ENCODE measurements at regions not wholly inside any gene's neighbourhood (a gene's known extent, or its start where the extent isn't known, plus 50 kb on each side); places are given as distances from the start of the nearest gene placed in this dataset.
"Not testable (repeated sequence)": the region's sequence is repeated elsewhere in the genome, so short reads cannot be mapped to it uniquely, and the experiment has no call there.

GRCh38 chr5:56759521-56760216, 55.7 kb upstream of the MAP3K1 start:
- Histone ChIP-seq H3K9ac (no peak overlapping the region), H4K20me1 (ENCODE audit: insufficient read depth) (no peaks in the 10 kb centered on the region), H3F3A (ENCODE audit: insufficient read depth) (no peaks in the 10 kb centered on the region), H2AFZ (no peak overlapping the region), H3K4me2 (ENCODE audit: unreplicated experiment) (no peak overlapping the region), H3K9me3 (ENCODE audit: low read depth) (no peaks in the 10 kb centered on the region), H3K4me1 (ENCODE audit: insufficient read depth) (peaks cover 18% of the 10 kb centered on the region), H3K4me3 (no peak overlapping the region), H3K9me2 (ENCODE audit: insufficient read depth) (no peaks in the 10 kb centered on the region), H3K36me3 (ENCODE audit: low read depth) (no peaks in the 10 kb centered on the region), H3K27me3 (replicated peaks; ENCODE audit: insufficient read depth) (no peaks in the 10 kb centered on the region; the same call in 1 of the 2 replicates), H3K79me2 (ENCODE audit: insufficient read depth) (no peaks in the 10 kb centered on the region), H3K27ac (no peak overlapping the region)
- in situ Hi-C loops (cut with MboI): no loop called here
- no peak for DNase-seq
- TF ChIP-seq EZH2phosphoT487 (IDR thresholded peaks at IDR 0.05; ENCODE audit: insufficient read depth, low read depth) (no peak), EZH2 (IDR thresholded peaks at IDR 0.05; ENCODE audit: insufficient read depth, poor library complexity, severe bottlenecking) (no peak)
- 68 to 72% methylated on average over 4 of the region's 4 CpGs for WGBS, 2 experiments (ENCODE audit: low coverage in 1 of 2, low lambda C conversion rate in 2 of 2, missing lambda C conversion rate in 2 of 2)

GRCh38 chr5:56757077-56757476, 58.3 kb upstream of the MAP3K1 start:
- H3K9me3 ChIP-seq (ENCODE audit: low read depth): no peaks in the 10 kb centered on the region
- peaks cover 10% of the 10 kb centered on the region; the same call in 1 of the 2 replicates for H3K4me1 ChIP-seq (ENCODE audit: insufficient read depth)
- H3K79me2 ChIP-seq (ENCODE audit: insufficient read depth): no peaks in the 10 kb centered on the region
- H3K27me3 ChIP-seq (replicated peaks; ENCODE audit: insufficient read depth): no peaks in the 10 kb centered on the region; the same call in 1 of the 2 replicates
- H2AFZ ChIP-seq: no peak overlapping the region
- H3K4me2 ChIP-seq (ENCODE audit: unreplicated experiment): no peak overlapping the region
- no peaks in the 10 kb centered on the region for H3K9me2 ChIP-seq (ENCODE audit: insufficient read depth)
- H3K4me3 ChIP-seq: no peak overlapping the region
- in situ Hi-C loops (cut with MboI): no loop called here
- WGBS, 2 experiments (ENCODE audit: low coverage in 1 of 2, low lambda C conversion rate in 2 of 2, missing lambda C conversion rate in 2 of 2): 44 to 47% methylated on average over 5 of the region's 5 CpGs
- H3K9ac ChIP-seq: no peak overlapping the region
- peak; percentile 53 for DNase-seq
- H3K36me3 ChIP-seq (ENCODE audit: low read depth): no peaks in the 10 kb centered on the region
- no peaks in the 10 kb centered on the region for H3F3A ChIP-seq (ENCODE audit: insufficient read depth)
- H4K20me1 ChIP-seq (ENCODE audit: insufficient read depth): no peaks in the 10 kb centered on the region
- TF ChIP-seq EZH2phosphoT487 (IDR thresholded peaks at IDR 0.05; ENCODE audit: insufficient read depth, low read depth) (no peak), EZH2 (IDR thresholded peaks at IDR 0.05; ENCODE audit: insufficient read depth, poor library complexity, severe bottlenecking) (no peak)
- no peak overlapping the region for H3K27ac ChIP-seq

GRCh38 chr5:56755036-56755555, 60.3 kb upstream of the MAP3K1 start:
- H3K9ac ChIP-seq: no peak overlapping the region
- no peak overlapping the region for H3K27ac ChIP-seq
- no peak overlapping the region for H2AFZ ChIP-seq
- no peak overlapping the region for H3K4me2 ChIP-seq (ENCODE audit: unreplicated experiment)
- H3K9me2 ChIP-seq (ENCODE audit: insufficient read depth): no peaks in the 10 kb centered on the region
- no peaks in the 10 kb centered on the region for H3K9me3 ChIP-seq (ENCODE audit: low read depth)
- no peaks in the 10 kb centered on the region for H3F3A ChIP-seq (ENCODE audit: insufficient read depth)
- H4K20me1 ChIP-seq (ENCODE audit: insufficient read depth): no peaks in the 10 kb centered on the region
- no peak for DNase-seq
- in situ Hi-C loops (cut with MboI): no loop called here
- H3K4me3 ChIP-seq: no peak overlapping the region
- no peak for TF ChIP-seq EZH2phosphoT487 (IDR thresholded peaks at IDR 0.05; ENCODE audit: insufficient read depth, low read depth)
- no peak for TF ChIP-seq EZH2 (IDR thresholded peaks at IDR 0.05; ENCODE audit: insufficient read depth, poor library complexity, severe bottlenecking)
- no peaks in the 10 kb centered on the region for H3K79me2 ChIP-seq (ENCODE audit: insufficient read depth)
- H3K4me1 ChIP-seq (ENCODE audit: insufficient read depth): peaks cover 10% of the 10 kb centered on the region; the same call in 1 of the 2 replicates
- no peaks in the 10 kb centered on the region for H3K27me3 ChIP-seq (replicated peaks; ENCODE audit: insufficient read depth)
- no peaks in the 10 kb centered on the region for H3K36me3 ChIP-seq (ENCODE audit: low read depth)
- WGBS, 2 experiments (ENCODE audit: low coverage in 1 of 2, low lambda C conversion rate in 2 of 2, missing lambda C conversion rate in 2 of 2): 72 to 80% methylated on average over 3 of the region's 3 CpGs

- H3K79me2 ChIP-seq (ENCODE audit: insufficient read depth); H3K4me2 ChIP-seq (ENCODE audit: unreplicated experiment); H3K9ac ChIP-seq; H3K36me3 ChIP-seq (ENCODE audit: low read depth); DNase-seq; H3K27ac ChIP-seq; H2AFZ ChIP-seq; in situ Hi-C loops (cut with MboI); H4K20me1 ChIP-seq (ENCODE audit: insufficient read depth); H3K27me3 ChIP-seq (replicated peaks; ENCODE audit: insufficient read depth); H3K9me3 ChIP-seq (ENCODE audit: low read depth); H3K9me2 ChIP-seq (ENCODE audit: insufficient read depth); H3F3A ChIP-seq (ENCODE audit: insufficient read depth); H3K4me3 ChIP-seq: not testable (repeated sequence)
- peaks cover 10% of the 10 kb centered on the region; the same call in 1 of the 2 replicates for H3K4me1 ChIP-seq (ENCODE audit: insufficient read depth)
- WGBS, 2 experiments (ENCODE audit: low coverage in 1 of 2, low lambda C conversion rate in 2 of 2, missing lambda C conversion rate in 2 of 2): 64 to 70% methylated on average over 5 of the region's 5 CpGs
Observed at GRCh38 chr5:56753588-56753987, 61.8 kb upstream of the MAP3K1 start.

All from GM23248 (cell line).